ENCODE measurements at regions not wholly inside any gene's neighbourhood (a gene's known extent, or its start where the extent isn't known, plus 50 kb on each side); places are given as distances from the start of the nearest gene placed in this dataset.
"Not testable (repeated sequence)": the region's sequence is repeated elsewhere in the genome, so short reads cannot be mapped to it uniquely, and the experiment has no call there.

GRCh38 chr9:61817127-61817705 lies 627.4 kb downstream of the SPATA31A7 start:
- DNase-seq, result not testable (repeated sequence)

- peak; percentile 91 for DNase-seq
Observed at GRCh38 chr9:61853624-61854259, 663.9 kb downstream of the SPATA31A7 start.

- DNase-seq, result not testable (repeated sequence)
Observed at GRCh38 chr9:61854260-61854640, 664.4 kb downstream of the SPATA31A7 start.

- not testable (repeated sequence) for DNase-seq
Observed at GRCh38 chr9:61856283-61856682, 666.4 kb downstream of the SPATA31A7 start.

- DNase-seq, result peak; percentile 8
Observed at GRCh38 chr9:61856858-61857453, 667.1 kb downstream of the SPATA31A7 start.

GRCh38 chr9:61857709-61858351 lies 668.0 kb downstream of the SPATA31A7 start:
- DNase-seq, result not testable (repeated sequence)

- DNase-seq, result peak; percentile 61
Observed at GRCh38 chr9:61862431-61862971, 672.7 kb downstream of the SPATA31A7 start.

GRCh38 chr9:61864463-61864862 lies 674.6 kb downstream of the SPATA31A7 start:
- DNase-seq, result not testable (repeated sequence)

- not testable (repeated sequence) for DNase-seq
Observed at GRCh38 chr9:61868965-61869364, 679.1 kb downstream of the SPATA31A7 start.

- DNase-seq, result not testable (repeated sequence)
Observed at GRCh38 chr9:61872329-61872728, 682.5 kb downstream of the SPATA31A7 start.
